OCI-LY7 (cell line): ENCODE measurements at regions not wholly inside any gene's neighbourhood (a gene's known extent, or its start where the extent isn't known, plus 50 kb on each side); places are given as distances from the start of the nearest gene placed in this dataset.

Experiments
- BruUV-seq: library from RNA; stranded (reverse); fragments of 400-500 nt; replicated peaks from 2 replicates; lab custom pipeline; 2021; lab: Mats Ljungman, UMichigan
- CTCF ChIA-PET: fragments of 300-600 bp; sonication (Branson Sonifier 250); formaldehyde crosslinking; loops from one replicate; lab custom pipeline; 2022; ENCODE audit warnings: antibody characterized with exemption; ENCODE audit not compliant: unreplicated experiment; lab: Charles Lee
- POLR2A ChIA-PET: fragments of 300-600 bp; sonication (Branson Sonifier 250); formaldehyde crosslinking; loops from one replicate; lab custom pipeline; 2022; ENCODE audit warnings: antibody characterized with exemption; lab: Charles Lee
- DNase-seq: peaks from one replicate; pipeline ENCODE4 v3.0.0-alpha.2; 2015; ENCODE audit warnings: low spot score
- H2AFZ ChIP-seq: fragments of 200-600 bp; sonication (generic), shearing (Covaris generic); 2 replicates; pipeline ENCODE4 v1.6.1; 2014; ENCODE audit warnings: mild to moderate bottlenecking, antibody characterized with exemption, low read length, moderate library complexity
- H3K27ac ChIP-seq: fragments of 200-600 bp; sonication (generic); 2 replicates; pipeline ENCODE4 v1.5.1; 2014; ENCODE audit warnings: mixed run types, low read depth, mild to moderate bottlenecking, moderate library complexity, low read length, inconsistent platforms; ENCODE audit not compliant: poor library complexity, severe bottlenecking
- H3K36me3 ChIP-seq: fragments of 200-600 bp; sonication (generic); 2 replicates; pipeline ENCODE4 v1.6.1; 2014; ENCODE audit warnings: mild to moderate bottlenecking, antibody characterized with exemption, low read length, moderate library complexity, mixed read lengths; ENCODE audit not compliant: insufficient read depth
- H3K4me1 ChIP-seq: fragments of 200-600 bp; sonication (generic); 2 replicates; pipeline ENCODE4 v1.5.1; 2014; ENCODE audit warnings: mild to moderate bottlenecking, low read length; ENCODE audit not compliant: insufficient read depth, poor library complexity, severe bottlenecking
- H3K4me2 ChIP-seq: fragments of 200-600 bp; sonication (generic); 2 replicates; pipeline ENCODE4 v1.6.1; 2014; ENCODE audit warnings: mild to moderate bottlenecking, low read length
- H3K4me3 ChIP-seq: fragments of 200-600 bp; sonication (generic); 2 replicates; pipeline ENCODE4 v1.5.1; 2014; ENCODE audit warnings: mild to moderate bottlenecking, low read depth, low read length; ENCODE audit not compliant: poor library complexity, severe bottlenecking
- H3K79me2 ChIP-seq: fragments of 200-600 bp; sonication (generic); 2 replicates; pipeline ENCODE4 v1.6.1; 2016; ENCODE audit warnings: low read depth, mild to moderate bottlenecking, low read length, moderate library complexity, mixed read lengths; ENCODE audit not compliant: insufficient read depth
- H3K9me2 ChIP-seq: fragments of 200-600 bp; sonication (generic); 2 replicates; pipeline ENCODE4 v1.6.1; 2016; ENCODE audit warnings: mild to moderate bottlenecking, low read length, mixed read lengths; ENCODE audit not compliant: insufficient read depth
- H3K9me3 ChIP-seq: fragments of 200-600 bp; sonication (generic); 2 replicates; pipeline ENCODE4 v1.6.1; 2014; ENCODE audit warnings: mild to moderate bottlenecking, mixed run types, low read length, mixed read lengths
- H4K20me1 ChIP-seq: fragments of 200-600 bp; sonication (generic); 2 replicates; pipeline ENCODE4 v1.6.1; 2014; ENCODE audit warnings: mild to moderate bottlenecking, antibody characterized with exemption, low read length, moderate library complexity, mixed read lengths; ENCODE audit not compliant: insufficient read depth
- CTCF ChIP-seq: fragments of 200-600 bp; sonication (generic); conservative IDR thresholded peaks from 2 replicates; pipeline ENCODE4 v1.5.1; 2014; ENCODE audit warnings: mild to moderate bottlenecking, antibody characterized with exemption, low read length, moderate library complexity, mixed read lengths
- EZH2phosphoT487 ChIP-seq: fragments of 200-600 bp; sonication (generic); IDR thresholded peaks from 2 replicates; pipeline ENCODE4 v1.6.1; 2018; ENCODE audit warnings: low read depth, borderline replicate concordance, mild to moderate bottlenecking, mixed run types, antibody characterized with exemption, low read length, moderate library complexity, mixed read lengths
- intact Hi-C: fragments of 100-400 bp; cut with micrococcal nuclease; formaldehyde crosslinking; loops from one replicate; pipeline ENCODE4 v1.10.0; 2022; ENCODE audit not compliant: unreplicated experiment

- TF ChIP-seq CTCF (no peak), EZH2phosphoT487 (no peak)
- H3K27ac ChIP-seq = no peak overlapping the region
- BruUV-seq = no TSS peak
- no peak overlapping the region for H3K4me3 ChIP-seq
- H3K36me3 ChIP-seq = no peaks in the 10 kb centered on the region
- ChIA-PET CTCF (no interaction called here), POLR2A (no interaction called here)
- H3K4me1 ChIP-seq = no peaks in the 10 kb centered on the region
- no peak overlapping the region for H3K4me2 ChIP-seq
- H2AFZ ChIP-seq = no peak overlapping the region
- no peaks in the 10 kb centered on the region for H3K9me2 ChIP-seq
- H4K20me1 ChIP-seq = no peaks in the 10 kb centered on the region
- no peaks in the 10 kb centered on the region for H3K79me2 ChIP-seq
- DNase-seq = no peak
- peaks cover 4% of the 10 kb centered on the region; the same call in 1 of the 2 replicates for H3K9me3 ChIP-seq
- intact Hi-C loops = no loop called here
Observed at GRCh38 chr5:26535215-26535614, 503.2 kb downstream of the CDH9 start.

DNA sequence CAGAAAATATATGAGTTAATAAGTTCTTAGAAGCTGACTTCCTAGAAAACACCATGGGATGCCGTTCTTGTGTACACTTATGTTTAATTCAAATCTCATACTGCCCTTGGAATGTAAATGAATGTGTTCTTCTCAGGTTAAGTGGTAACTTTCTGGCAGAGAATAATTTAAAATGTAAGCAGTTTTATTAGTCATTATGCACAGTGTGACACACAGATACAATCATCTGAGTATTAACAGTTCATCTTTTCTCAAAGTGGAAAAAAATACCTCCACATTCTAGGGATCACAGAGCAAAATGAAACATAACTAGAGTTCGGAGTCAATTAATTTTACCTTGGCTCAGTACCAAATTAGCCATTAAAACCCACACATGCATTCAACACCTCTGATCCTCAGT lies 508.1 kb downstream of the CDH9 start:
- no TSS peak for BruUV-seq
- Histone ChIP-seq H3K4me2 (no peak overlapping the region), H2AFZ (no peak overlapping the region), H3K27ac (no peak overlapping the region), H3K36me3 (no peaks in the 10 kb centered on the region), H3K4me1 (no peaks in the 10 kb centered on the region), H3K4me3 (no peak overlapping the region), H3K79me2 (no peaks in the 10 kb centered on the region), H4K20me1 (no peaks in the 10 kb centered on the region), H3K9me2 (no peaks in the 10 kb centered on the region), H3K9me3 (peaks cover 1% of the 10 kb centered on the region)
- ChIA-PET CTCF (no interaction called here), POLR2A (no interaction called here)
- intact Hi-C loops = no loop called here
- no peak for DNase-seq
- no peak for TF ChIP-seq CTCF
- no peak for TF ChIP-seq EZH2phosphoT487

- DNase-seq = no peak
- no peak overlapping the region for H3K4me3 ChIP-seq
- H2AFZ ChIP-seq = no peak overlapping the region
- H3K9me2 ChIP-seq = no peaks in the 10 kb centered on the region
- TF ChIP-seq CTCF = no peak
- H3K4me2 ChIP-seq = no peak overlapping the region
- no peaks in the 10 kb centered on the region for H3K79me2 ChIP-seq
- H3K9me3 ChIP-seq = no peaks in the 10 kb centered on the region; the same call in 1 of the 2 replicates
- H4K20me1 ChIP-seq = no peaks in the 10 kb centered on the region
- H3K36me3 ChIP-seq = no peaks in the 10 kb centered on the region
- H3K27ac ChIP-seq = no peak overlapping the region
- intact Hi-C loops = no loop called here
- no peaks in the 10 kb centered on the region for H3K4me1 ChIP-seq
- BruUV-seq = no TSS peak
- ChIA-PET CTCF (no interaction called here), POLR2A (interaction anchor here (0.7 to 0.9 kb wide), 2 partner anchors 12 to 32 kb away, joined by 3 to 4 read pairs; no protein-coding TSS in a partner anchor)
Observed at GRCh38 chr5:26519245-26519644, 519.1 kb downstream of the CDH9 start.
